ENCODE measurements at regions not wholly inside any gene's neighbourhood (a gene's known extent, or its start where the extent isn't known, plus 50 kb on each side); places are given as distances from the start of the nearest gene placed in this dataset.

- DNase-seq (ENCODE audit: low spot score): no peak
- no peaks in the 10 kb centered on the region for H3K36me3 ChIP-seq (ENCODE audit: low read depth)
- H3K4me1 ChIP-seq (ENCODE audit: insufficient read depth, poor library complexity, severe bottlenecking): no peaks in the 10 kb centered on the region
- no peak for ATAC-seq (ENCODE audit: low read depth)
- H3K27ac ChIP-seq (ENCODE audit: poor library complexity, severe bottlenecking): no peak overlapping the region
- no peak overlapping the region for H3K4me3 ChIP-seq (ENCODE audit: severe bottlenecking)
- H3K9me3 ChIP-seq (ENCODE audit: severe bottlenecking): no peaks in the 10 kb centered on the region
- TF ChIP-seq CTCF (IDR thresholded peaks at IDR 0.05; ENCODE audit: poor library complexity, severe bottlenecking): no peak
- no peaks in the 10 kb centered on the region for H3K27me3 ChIP-seq (ENCODE audit: insufficient read depth, poor library complexity, severe bottlenecking)
Observed at GRCh38 chr5:127133071-127133470, 59.8 kb upstream of the C5orf63 start.

- ATAC-seq (ENCODE audit: low read depth): no peak
Observed at GRCh38 chr5:127136908-127137307, 63.6 kb upstream of the C5orf63 start.

GRCh38 chr5:127143722-127144121 lies 70.4 kb upstream of the C5orf63 start:
- no peak for ATAC-seq (ENCODE audit: low read depth)
- Histone ChIP-seq H3K36me3 (ENCODE audit: low read depth) (no peaks in the 10 kb centered on the region), H3K27ac (ENCODE audit: poor library complexity, severe bottlenecking) (no peak overlapping the region)

More at GRCh38 chr5:127136908-127137307, 63.6 kb upstream of the C5orf63 start:
- Histone ChIP-seq H3K9me3 (ENCODE audit: severe bottlenecking) (no peaks in the 10 kb centered on the region), H3K27me3 (ENCODE audit: insufficient read depth, poor library complexity, severe bottlenecking) (peaks cover 5% of the 10 kb centered on the region), H3K4me1 (ENCODE audit: insufficient read depth, poor library complexity, severe bottlenecking) (no peaks in the 10 kb centered on the region), H3K36me3 (ENCODE audit: low read depth) (no peaks in the 10 kb centered on the region), H3K4me3 (ENCODE audit: severe bottlenecking) (no peak overlapping the region), H3K27ac (ENCODE audit: poor library complexity, severe bottlenecking) (no peak overlapping the region)
- DNase-seq (ENCODE audit: low spot score): no peak
- no peak for TF ChIP-seq CTCF (IDR thresholded peaks at IDR 0.05; ENCODE audit: poor library complexity, severe bottlenecking)

GRCh38 chr5:127153031-127153430 lies 79.7 kb upstream of the C5orf63 start:
- no peaks in the 10 kb centered on the region for H3K9me3 ChIP-seq (ENCODE audit: severe bottlenecking)
- no peak for TF ChIP-seq CTCF (IDR thresholded peaks at IDR 0.05; ENCODE audit: poor library complexity, severe bottlenecking)
- DNase-seq (ENCODE audit: low spot score) (no peak), ATAC-seq (ENCODE audit: low read depth) (no peak)
- H3K36me3 ChIP-seq (ENCODE audit: low read depth): no peaks in the 10 kb centered on the region
- no peak overlapping the region for H3K27ac ChIP-seq (ENCODE audit: poor library complexity, severe bottlenecking)
- H3K4me3 ChIP-seq (ENCODE audit: severe bottlenecking): no peak overlapping the region
- H3K27me3 ChIP-seq (ENCODE audit: insufficient read depth, poor library complexity, severe bottlenecking): no peaks in the 10 kb centered on the region
- H3K4me1 ChIP-seq (ENCODE audit: insufficient read depth, poor library complexity, severe bottlenecking): no peaks in the 10 kb centered on the region

More at GRCh38 chr5:127143722-127144121, 70.4 kb upstream of the C5orf63 start:
- Histone ChIP-seq H3K4me1 (ENCODE audit: insufficient read depth, poor library complexity, severe bottlenecking) (no peaks in the 10 kb centered on the region), H3K9me3 (ENCODE audit: severe bottlenecking) (no peaks in the 10 kb centered on the region), H3K4me3 (ENCODE audit: severe bottlenecking) (no peak overlapping the region), H3K27me3 (ENCODE audit: insufficient read depth, poor library complexity, severe bottlenecking) (peaks cover 4% of the 10 kb centered on the region)
- no peak for DNase-seq (ENCODE audit: low spot score)
- no peak for TF ChIP-seq CTCF (IDR thresholded peaks at IDR 0.05; ENCODE audit: poor library complexity, severe bottlenecking)

GRCh38 chr5:127153521-127153920 lies 80.2 kb upstream of the C5orf63 start:
- H3K27ac ChIP-seq (ENCODE audit: poor library complexity, severe bottlenecking): no peak overlapping the region
- no peaks in the 10 kb centered on the region for H3K27me3 ChIP-seq (ENCODE audit: insufficient read depth, poor library complexity, severe bottlenecking)
- no peaks in the 10 kb centered on the region for H3K4me1 ChIP-seq (ENCODE audit: insufficient read depth, poor library complexity, severe bottlenecking)
- no peaks in the 10 kb centered on the region for H3K9me3 ChIP-seq (ENCODE audit: severe bottlenecking)
- no peak for TF ChIP-seq CTCF (IDR thresholded peaks at IDR 0.05; ENCODE audit: poor library complexity, severe bottlenecking)
- no peak for DNase-seq (ENCODE audit: low spot score)
- no peak overlapping the region for H3K4me3 ChIP-seq (ENCODE audit: severe bottlenecking)
- no peaks in the 10 kb centered on the region for H3K36me3 ChIP-seq (ENCODE audit: low read depth)
- no peak for ATAC-seq (ENCODE audit: low read depth)

All from RWPE2 (cell line).